ENCODE measurements at regions not wholly inside any gene's neighbourhood (a gene's known extent, or its start where the extent isn't known, plus 50 kb on each side); places are given as distances from the start of the nearest gene placed in this dataset.
A peak's percentile ranks its signal among the peaks of the same experiment; 100 is the strongest.

DNA sequence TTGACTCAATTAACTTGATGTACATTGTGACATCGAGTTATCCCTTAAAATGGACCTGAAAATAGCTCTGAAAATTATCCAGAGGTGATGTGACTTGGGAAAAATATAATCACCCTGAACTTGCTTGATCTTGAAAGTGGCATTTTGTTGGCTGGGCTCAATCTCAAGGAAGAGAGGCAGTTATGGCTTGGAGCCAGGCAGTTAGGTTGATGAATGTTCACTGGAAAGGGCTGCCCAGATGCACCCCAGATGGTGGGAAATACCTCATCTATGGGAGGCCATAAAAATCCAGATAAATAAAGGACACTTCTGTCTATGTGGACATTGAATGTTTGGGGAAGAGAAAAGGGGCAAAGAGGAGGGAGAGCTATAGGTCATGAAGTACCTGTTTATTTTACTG lies 55.7 kb upstream of the OR5AN1 start:
- H3K27me3 Mint-ChIP-seq (ENCODE audit: low read depth) = no peaks in the 10 kb centered on the region

DNA sequence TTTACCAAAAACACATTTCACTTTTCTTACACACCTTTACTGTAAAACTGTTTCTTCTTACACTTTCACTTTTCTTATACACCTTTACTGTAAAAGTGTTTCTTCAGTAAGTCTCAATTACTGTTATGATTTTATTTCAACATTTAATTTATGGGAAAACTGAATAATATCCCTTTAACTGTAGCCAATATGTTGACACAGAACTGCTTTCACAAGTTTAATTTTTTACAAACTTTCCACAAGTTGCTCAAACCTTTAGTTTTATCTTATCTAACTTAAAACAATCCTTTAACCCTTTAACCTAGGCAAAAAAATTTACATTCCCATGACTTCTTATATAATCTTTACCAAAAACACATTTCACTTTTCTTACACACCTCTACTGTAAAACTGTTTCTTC lies 63.3 kb upstream of the OR5AN1 start:
- Mint-ChIP-seq H3K9me3 (no peaks in the 10 kb centered on the region), H3K4me1 (ENCODE audit: low read depth) (no peaks in the 10 kb centered on the region), H3K27me3 (ENCODE audit: low read depth) (peaks cover 6% of the 10 kb centered on the region), H3K4me3 (ENCODE audit: low read depth) (no peak overlapping the region), H3K27ac (no peak overlapping the region), H3K36me3 (ENCODE audit: low read depth) (no peaks in the 10 kb centered on the region)
- DNase-seq (ENCODE audit: low spot score) = no peak
- intact Hi-C loops (cut with micrococcal nuclease) = no loop called here

More for the DNA sequence above, 55.7 kb upstream of the OR5AN1 start:
- no peak for DNase-seq (ENCODE audit: low spot score)
- Mint-ChIP-seq H3K36me3 (ENCODE audit: low read depth) (no peaks in the 10 kb centered on the region), H3K4me1 (ENCODE audit: low read depth) (no peaks in the 10 kb centered on the region), H3K4me3 (ENCODE audit: low read depth) (no peak overlapping the region), H3K27ac (no peak overlapping the region), H3K9me3 (no peaks in the 10 kb centered on the region)
- intact Hi-C loops (cut with micrococcal nuclease) = no loop called here

DNA sequence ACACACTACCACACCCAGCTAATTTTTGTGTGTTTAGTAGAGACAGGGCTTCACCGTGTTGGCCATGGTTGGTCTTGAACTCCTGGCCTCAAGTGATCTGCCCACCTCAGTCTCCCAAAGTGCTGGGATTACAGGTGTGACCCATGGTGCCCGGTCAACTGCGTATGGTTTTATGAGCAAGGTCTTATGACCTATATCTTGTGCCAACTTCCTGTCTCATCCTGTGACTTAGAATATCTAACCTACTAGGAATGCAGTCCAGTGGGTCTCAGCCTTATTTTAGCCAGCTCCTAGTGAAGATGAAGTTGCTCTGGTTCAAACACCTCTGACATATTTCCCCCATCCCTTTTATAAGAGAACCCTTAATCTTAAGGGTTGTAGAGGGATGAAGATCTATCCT lies 66.1 kb upstream of the OR5AN1 start:
- Mint-ChIP-seq H3K27ac (no peak overlapping the region), H3K27me3 (ENCODE audit: low read depth) (peaks cover 6% of the 10 kb centered on the region), H3K36me3 (ENCODE audit: low read depth) (no peaks in the 10 kb centered on the region), H3K9me3 (no peaks in the 10 kb centered on the region), H3K4me3 (ENCODE audit: low read depth) (no peak overlapping the region), H3K4me1 (ENCODE audit: low read depth) (no peaks in the 10 kb centered on the region)
- intact Hi-C loops (cut with micrococcal nuclease) = no loop called here
- DNase-seq (ENCODE audit: low spot score) = no peak

DNA sequence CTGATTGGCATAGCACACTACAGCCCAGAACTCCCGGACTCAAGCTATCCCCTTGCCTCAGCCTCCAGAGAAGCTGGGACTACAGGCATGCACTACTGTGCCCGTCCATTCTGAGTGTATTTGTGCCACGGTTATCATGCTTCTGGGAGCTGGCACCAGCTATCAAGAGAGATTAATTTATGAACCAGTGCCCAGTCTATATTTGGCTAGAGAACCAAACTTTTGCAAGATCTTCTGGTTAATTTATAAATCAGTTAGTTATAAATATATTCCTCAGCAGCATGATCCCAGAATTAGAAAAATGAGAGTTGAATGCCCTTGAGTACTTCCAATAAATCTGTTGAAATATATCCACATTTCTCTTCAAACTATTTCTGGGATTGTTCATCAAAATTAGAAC lies 67.5 kb upstream of the OR5AN1 start:
- Mint-ChIP-seq H3K36me3 (ENCODE audit: low read depth) (no peaks in the 10 kb centered on the region), H3K9me3 (no peaks in the 10 kb centered on the region), H3K4me1 (ENCODE audit: low read depth) (no peaks in the 10 kb centered on the region), H3K27ac (no peak overlapping the region), H3K27me3 (ENCODE audit: low read depth) (peaks cover 4% of the 10 kb centered on the region), H3K4me3 (ENCODE audit: low read depth) (no peak overlapping the region)
- intact Hi-C loops (cut with micrococcal nuclease) = no loop called here
- no peak for DNase-seq (ENCODE audit: low spot score)

DNA sequence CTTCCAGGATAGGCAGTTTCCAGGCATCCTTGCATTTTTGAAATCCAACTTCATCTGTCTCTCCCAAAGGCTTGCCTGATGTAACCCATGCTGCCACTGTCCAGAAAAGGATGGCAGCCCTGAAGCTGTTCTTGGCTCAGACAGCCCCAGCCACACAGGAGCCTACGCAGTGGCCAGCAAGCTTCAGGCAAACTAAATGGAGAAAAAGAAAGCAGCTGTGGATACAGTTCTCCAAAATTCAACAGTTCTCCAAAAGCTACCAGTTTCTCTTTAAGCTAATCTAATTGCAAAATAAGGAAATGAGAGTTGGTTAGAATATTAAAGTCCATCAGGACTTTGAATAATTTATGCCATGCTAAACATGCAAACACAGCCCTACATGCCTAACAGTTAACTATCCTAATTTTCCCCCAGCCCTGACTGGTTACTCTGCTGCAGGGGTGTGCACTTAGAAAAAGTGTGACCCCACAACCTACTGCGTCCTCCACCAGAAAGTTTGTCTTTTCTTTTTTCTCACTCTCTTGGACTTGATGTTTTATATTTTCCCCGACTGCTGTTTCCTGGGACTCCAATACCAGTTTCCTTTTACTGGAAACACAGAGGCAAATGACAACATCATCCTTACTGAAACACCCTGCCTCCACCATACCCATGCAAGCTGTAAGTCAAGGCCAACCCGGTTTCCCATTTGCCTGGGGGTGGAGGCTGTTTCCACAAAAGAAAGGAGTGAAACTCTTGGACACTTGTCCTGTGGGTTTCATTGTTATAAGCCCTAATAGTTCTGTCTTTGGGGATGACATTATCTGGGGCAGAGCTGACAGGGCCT lies 69.1 kb upstream of the OR5AN1 start:
- H3K4me1 Mint-ChIP-seq (ENCODE audit: low read depth) = peaks cover 2% of the 10 kb centered on the region
- no peak for DNase-seq (ENCODE audit: low spot score)

DNA sequence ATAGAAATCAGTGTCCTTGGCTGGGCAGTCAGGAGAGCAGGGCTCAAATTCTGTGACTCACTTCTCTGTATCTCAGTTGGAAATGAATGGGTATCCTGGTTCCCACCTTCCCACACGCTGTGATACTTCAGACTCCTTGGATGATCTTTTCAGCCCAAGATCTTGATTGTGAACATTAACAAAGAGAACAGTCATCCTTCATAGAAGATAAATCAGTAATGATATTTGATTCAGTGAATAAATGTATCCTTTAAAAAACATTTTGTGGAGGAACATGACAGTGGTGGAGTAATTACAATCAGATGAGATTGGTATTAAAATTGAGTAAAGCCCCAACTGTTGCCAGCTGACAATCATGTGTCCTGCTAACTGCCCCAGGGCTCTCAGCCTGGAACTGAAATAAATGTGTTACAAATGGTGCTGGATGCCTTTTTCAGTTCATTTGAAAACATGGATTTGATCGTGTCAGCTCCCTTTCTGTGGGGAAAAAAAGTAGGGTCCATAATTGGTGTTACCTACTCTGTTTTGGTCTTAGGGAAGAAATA lies 72.9 kb upstream of the OR5AN1 start:
- Mint-ChIP-seq H3K36me3 (ENCODE audit: low read depth) (no peaks in the 10 kb centered on the region), H3K27me3 (ENCODE audit: low read depth) (peaks cover 5% of the 10 kb centered on the region), H3K27ac (no peak overlapping the region), H3K4me1 (ENCODE audit: low read depth) (peaks cover 10% of the 10 kb centered on the region), H3K9me3 (no peaks in the 10 kb centered on the region), H3K4me3 (ENCODE audit: low read depth) (no peak overlapping the region)
- intact Hi-C loops (cut with micrococcal nuclease) = loop anchor here (2.0 to 10.0 kb wide), 2 partner anchors 77 to 149 kb away; partner anchors contain the start of gene OR5A1
- DNase-seq (ENCODE audit: low spot score) = no peak

More for the DNA sequence above, 69.1 kb upstream of the OR5AN1 start:
- H3K27ac Mint-ChIP-seq = no peak overlapping the region
- H3K27me3 Mint-ChIP-seq (ENCODE audit: low read depth) = peaks cover 1% of the 10 kb centered on the region
- no peak overlapping the region for H3K4me3 Mint-ChIP-seq (ENCODE audit: low read depth)
- intact Hi-C loops (cut with micrococcal nuclease) = loop anchor here (10.0 kb wide), 1 partner anchor 145 kb away; the partner anchor contains the start of gene OR5A1
- H3K9me3 Mint-ChIP-seq = no peaks in the 10 kb centered on the region
- H3K36me3 Mint-ChIP-seq (ENCODE audit: low read depth) = no peaks in the 10 kb centered on the region

DNA sequence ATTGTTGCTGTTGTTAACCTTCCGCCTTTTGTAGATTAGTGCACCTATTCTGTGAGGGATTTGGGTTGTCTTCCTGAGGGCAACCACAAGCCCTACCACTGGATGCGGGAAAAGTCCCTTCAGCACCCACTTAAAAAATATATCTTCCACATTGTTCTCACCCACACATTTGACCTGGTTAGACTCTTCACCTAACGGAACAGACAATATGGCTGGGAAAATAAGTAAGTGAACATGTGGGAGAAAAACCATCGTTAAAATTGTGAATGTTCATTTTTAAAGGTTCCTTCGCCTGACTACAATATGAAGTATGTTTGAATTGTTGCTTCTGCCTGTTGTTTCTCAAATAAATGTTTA lies 72.0 kb upstream of the MPEG1 start:
- DNase-seq (ENCODE audit: low spot score) = no peak
- Mint-ChIP-seq H3K4me1 (ENCODE audit: low read depth) (peaks cover 10% of the 10 kb centered on the region), H3K36me3 (ENCODE audit: low read depth) (no peaks in the 10 kb centered on the region), H3K27ac (no peak overlapping the region), H3K9me3 (no peaks in the 10 kb centered on the region), H3K27me3 (ENCODE audit: low read depth) (peaks cover 5% of the 10 kb centered on the region), H3K4me3 (ENCODE audit: low read depth) (no peak overlapping the region)
- intact Hi-C loops (cut with micrococcal nuclease) = loop anchor here (1.0 to 10.0 kb wide), 3 partner anchors 76 to 150 kb away; partner anchors contain the start of gene OR5A1

DNA sequence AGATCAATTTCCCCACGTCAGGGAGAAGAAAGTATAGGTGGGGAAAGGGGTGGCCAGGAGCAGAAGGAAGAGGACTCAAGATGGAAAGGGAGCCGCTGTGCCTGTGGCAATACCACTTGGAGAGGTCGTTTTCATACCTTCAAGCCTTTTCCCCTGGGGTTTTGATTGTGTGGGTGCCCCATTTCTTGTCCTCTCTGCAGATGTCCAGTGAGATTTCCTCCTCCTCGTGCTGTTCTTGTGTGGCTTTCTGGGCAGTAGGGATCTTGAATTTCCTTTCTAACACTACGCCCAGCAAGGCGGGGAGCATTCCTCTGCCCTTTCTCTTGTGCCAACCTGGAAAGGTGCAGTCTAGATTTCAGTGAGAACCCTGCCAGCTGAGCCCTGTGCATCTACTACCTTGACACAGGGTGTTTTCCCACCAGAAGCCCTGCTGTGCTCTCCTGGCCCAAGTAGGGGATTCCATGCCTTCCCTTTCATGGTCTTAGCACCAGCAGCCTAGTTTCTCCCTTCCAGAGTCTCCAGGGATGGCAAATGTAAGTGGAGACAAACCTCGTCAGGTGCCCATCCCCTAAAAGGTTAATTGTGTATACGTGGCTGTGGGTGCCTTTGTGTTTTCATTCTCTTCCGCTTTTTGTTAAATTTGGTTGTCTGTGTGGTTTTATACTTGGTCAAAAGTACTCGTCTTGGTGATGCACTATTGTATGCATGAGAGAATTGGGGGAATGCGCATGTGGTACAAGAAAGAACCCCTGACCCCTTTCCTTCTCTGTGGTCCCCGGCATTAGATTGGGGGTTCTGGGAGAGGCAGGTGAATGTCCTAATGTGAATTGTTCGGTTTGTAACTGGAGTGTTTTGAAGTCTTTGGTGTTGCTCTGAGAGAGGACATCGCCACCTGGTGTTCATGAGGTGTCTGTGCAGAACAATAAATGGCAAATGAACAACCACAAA lies 71.4 kb upstream of the MPEG1 start:
- no peaks in the 10 kb centered on the region for H3K36me3 Mint-ChIP-seq (ENCODE audit: low read depth)
- peak; percentile 31 for DNase-seq (ENCODE audit: low spot score)
- H3K27ac Mint-ChIP-seq = no peak overlapping the region
- H3K4me3 Mint-ChIP-seq (ENCODE audit: low read depth) = peak overlapping the region; percentile 46
- intact Hi-C loops (cut with micrococcal nuclease) = loop anchor here (1.0 to 10.0 kb wide), 3 partner anchors 75 to 151 kb away; partner anchors contain the start of gene OR5A1
- H3K27me3 Mint-ChIP-seq (ENCODE audit: low read depth) = peaks cover 5% of the 10 kb centered on the region
- H3K4me1 Mint-ChIP-seq (ENCODE audit: low read depth) = peaks cover 10% of the 10 kb centered on the region
- no peaks in the 10 kb centered on the region for H3K9me3 Mint-ChIP-seq

DNA sequence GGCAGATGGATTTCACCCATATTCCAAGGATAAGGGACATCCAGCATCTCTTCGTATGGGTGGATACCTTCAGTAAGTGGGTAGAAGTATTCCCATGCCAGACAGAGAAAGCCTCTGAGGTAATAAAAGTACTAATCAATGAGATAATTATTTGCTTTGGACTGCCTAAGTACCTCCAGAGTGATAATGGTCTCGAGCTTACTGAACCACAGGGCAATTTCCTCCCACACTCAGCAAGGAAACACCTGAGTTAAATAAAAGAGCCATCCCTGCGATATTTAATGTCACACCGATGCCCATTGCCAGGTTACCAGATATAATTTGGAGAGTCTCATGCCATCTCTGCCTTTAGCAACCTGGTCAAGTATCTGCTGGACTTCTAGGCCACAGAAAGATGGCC lies 70.6 kb upstream of the MPEG1 start:
- H3K36me3 Mint-ChIP-seq (ENCODE audit: low read depth) = no peaks in the 10 kb centered on the region
- no peak for DNase-seq (ENCODE audit: low spot score)
- H3K27me3 Mint-ChIP-seq (ENCODE audit: low read depth) = peaks cover 5% of the 10 kb centered on the region
- H3K4me3 Mint-ChIP-seq (ENCODE audit: low read depth) = no peak overlapping the region
- intact Hi-C loops (cut with micrococcal nuclease) = loop anchor here (10.0 kb wide), 1 partner anchor 151 kb away; the partner anchor contains the start of gene OR5A1
- no peak overlapping the region for H3K27ac Mint-ChIP-seq
- no peaks in the 10 kb centered on the region for H3K9me3 Mint-ChIP-seq
- H3K4me1 Mint-ChIP-seq (ENCODE audit: low read depth) = peaks cover 10% of the 10 kb centered on the region

DNA sequence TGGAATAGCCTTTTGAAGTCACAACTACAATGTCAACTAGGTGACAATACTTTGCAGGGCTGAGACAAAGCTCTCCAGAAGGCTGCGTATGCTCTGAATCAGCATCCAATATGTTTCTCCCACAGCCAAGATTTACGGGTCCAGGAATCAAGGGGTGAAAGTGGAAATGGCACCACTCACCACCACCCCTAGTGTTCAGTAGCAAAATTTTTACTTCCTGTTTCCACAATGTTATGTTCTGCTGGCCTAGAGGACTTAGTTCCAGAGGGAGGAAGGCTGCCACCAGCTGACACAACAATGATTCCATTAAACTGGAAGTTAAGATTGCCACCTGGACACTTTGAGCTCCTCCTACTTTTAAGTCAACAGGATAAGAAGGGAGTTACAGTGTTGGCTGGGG lies 68.5 kb upstream of the MPEG1 start:
- no peak for DNase-seq (ENCODE audit: low spot score)
- Mint-ChIP-seq H3K27ac (no peak overlapping the region), H3K36me3 (ENCODE audit: low read depth) (no peaks in the 10 kb centered on the region), H3K4me1 (ENCODE audit: low read depth) (peaks cover 10% of the 10 kb centered on the region), H3K9me3 (no peaks in the 10 kb centered on the region), H3K4me3 (ENCODE audit: low read depth) (no peak overlapping the region), H3K27me3 (ENCODE audit: low read depth) (peaks cover 5% of the 10 kb centered on the region)
- intact Hi-C loops (cut with micrococcal nuclease) = loop anchor here (10.0 kb wide), 1 partner anchor 154 kb away; the partner anchor contains the start of gene OR5A1

DNA sequence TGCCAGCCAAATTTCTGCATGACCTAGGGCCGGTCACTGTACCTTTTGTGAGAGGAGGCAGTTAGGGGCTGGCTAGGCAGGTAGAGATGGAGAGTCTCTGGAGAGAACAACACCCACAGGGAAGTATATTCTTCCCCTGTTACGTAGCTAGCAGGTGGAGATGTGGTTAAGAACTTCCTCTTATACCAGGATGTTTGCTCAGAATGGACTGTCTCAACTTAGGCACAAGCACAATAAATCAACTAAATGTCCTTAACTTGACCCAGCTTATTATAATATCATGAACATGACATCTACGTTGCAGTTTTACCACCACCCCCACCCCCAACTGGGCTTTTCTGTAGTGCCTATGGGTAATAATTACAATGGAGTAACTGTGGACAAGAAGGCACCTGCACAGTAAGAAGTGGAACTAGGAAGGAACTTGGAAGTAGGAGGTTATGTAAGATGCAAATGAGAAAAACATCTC lies 60.7 kb upstream of the MPEG1 start:
- H3K36me3 Mint-ChIP-seq (ENCODE audit: low read depth) = no peaks in the 10 kb centered on the region
- H3K4me3 Mint-ChIP-seq (ENCODE audit: low read depth) = no peak overlapping the region
- no peak overlapping the region for H3K27ac Mint-ChIP-seq
- peaks cover 4% of the 10 kb centered on the region for H3K4me1 Mint-ChIP-seq (ENCODE audit: low read depth)
- no peak for DNase-seq (ENCODE audit: low spot score)
- H3K9me3 Mint-ChIP-seq = no peaks in the 10 kb centered on the region
- intact Hi-C loops (cut with micrococcal nuclease) = no loop called here
- H3K27me3 Mint-ChIP-seq (ENCODE audit: low read depth) = no peaks in the 10 kb centered on the region

DNA sequence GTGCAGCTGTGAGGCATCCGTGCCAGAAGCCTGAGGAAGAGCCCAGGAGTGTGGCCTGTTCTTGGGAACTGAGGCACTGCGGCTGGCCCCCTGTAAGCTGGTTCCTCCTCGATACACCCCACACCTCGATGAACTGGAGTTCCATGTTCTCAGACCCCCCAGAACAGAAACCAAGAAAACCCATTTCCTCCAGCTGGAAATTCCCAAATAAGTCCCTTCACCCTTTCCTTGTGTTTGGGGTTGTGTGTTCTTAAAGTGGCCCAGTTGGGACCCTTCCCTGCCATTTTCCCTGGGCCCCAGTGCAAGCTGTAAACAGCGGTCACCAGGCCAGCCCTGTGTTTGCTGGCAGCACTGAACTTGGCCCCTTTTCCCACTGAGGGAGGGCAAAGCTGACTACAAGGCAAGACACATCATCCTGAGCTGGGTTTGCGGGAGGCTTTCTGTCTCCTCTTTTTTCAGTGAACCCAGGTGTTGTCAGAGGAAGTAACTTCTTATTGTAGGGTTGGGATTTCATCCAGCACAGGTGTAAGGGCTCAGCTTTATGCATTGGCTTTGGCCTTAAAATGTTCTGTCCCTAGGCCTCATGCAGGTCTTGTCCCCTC lies 60.1 kb upstream of the MPEG1 start:
- Mint-ChIP-seq H3K27ac (no peak overlapping the region), H3K4me3 (ENCODE audit: low read depth) (no peak overlapping the region), H3K9me3 (no peaks in the 10 kb centered on the region), H3K27me3 (ENCODE audit: low read depth) (no peaks in the 10 kb centered on the region), H3K36me3 (ENCODE audit: low read depth) (no peaks in the 10 kb centered on the region), H3K4me1 (ENCODE audit: low read depth) (peaks cover 4% of the 10 kb centered on the region)
- intact Hi-C loops (cut with micrococcal nuclease) = no loop called here
- DNase-seq (ENCODE audit: low spot score) = no peak
